Testis (tissue), 2 donors: ENCODE measurements at regions not wholly inside any gene's neighbourhood (a gene's known extent, or its start where the extent isn't known, plus 50 kb on each side); places are given as distances from the start of the nearest gene placed in this dataset.

Experiments
- POLR2A ChIP-seq: fragments of 450-650 bp; IDR thresholded peaks from one replicate; pipeline ENCODE4 v1.6.1; 2017; ENCODE audit warnings: antibody characterized with exemption, mild to moderate bottlenecking, moderate library complexity
- TF ChIP-seq, protein P1 (sequence below), 3 experiments: fragments of 450-650 bp in 2 of 3; fragments of 200-600 bp in 1 of 3; sonication (generic) in 1 of 3; IDR thresholded peaks; one replicate each; pipeline ENCODE4 v1.5.1; 2016 to 2019; ENCODE audit warnings: antibody characterized with exemption in 3 of 3, mild to moderate bottlenecking in 2 of 3, moderate library complexity in 1 of 3

DNA sequence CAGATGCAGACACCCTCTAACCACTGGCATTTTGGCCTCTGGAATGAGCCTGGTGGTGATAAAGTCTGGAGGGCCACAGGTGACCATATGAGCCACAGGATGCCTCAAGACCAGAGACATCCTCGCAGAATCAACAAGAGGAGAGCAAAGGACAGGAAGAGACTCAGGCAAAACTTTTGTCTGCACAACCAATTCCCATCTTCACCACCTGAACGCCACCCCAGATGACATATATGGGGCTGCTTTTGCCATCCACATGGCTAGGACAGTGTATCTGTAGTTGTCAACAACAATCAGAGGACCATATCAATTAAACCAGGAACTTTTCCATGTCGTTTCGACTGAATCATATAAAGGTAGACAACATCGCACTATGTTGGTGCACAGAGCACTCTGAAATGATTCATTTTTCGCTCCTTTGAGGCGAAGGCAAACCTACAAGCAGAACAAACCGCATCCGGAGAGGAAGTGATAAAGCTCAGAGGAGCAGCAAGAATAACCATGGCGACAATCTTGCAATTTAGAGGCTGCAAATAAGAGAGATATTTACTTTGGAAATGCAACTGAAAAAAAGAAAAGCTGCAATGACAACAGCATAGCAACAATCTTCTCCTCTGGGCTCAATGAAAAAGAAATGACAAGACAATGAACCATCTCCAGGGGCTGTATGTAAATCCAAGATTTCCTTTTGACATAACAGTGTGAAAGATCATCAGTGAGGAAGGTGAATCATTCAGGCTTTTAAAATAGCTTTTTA lies 204.5 kb downstream of the ARL4C start:
- TF ChIP-seq POLR2A, result no peak
- TF ChIP-seq, protein P1, sequence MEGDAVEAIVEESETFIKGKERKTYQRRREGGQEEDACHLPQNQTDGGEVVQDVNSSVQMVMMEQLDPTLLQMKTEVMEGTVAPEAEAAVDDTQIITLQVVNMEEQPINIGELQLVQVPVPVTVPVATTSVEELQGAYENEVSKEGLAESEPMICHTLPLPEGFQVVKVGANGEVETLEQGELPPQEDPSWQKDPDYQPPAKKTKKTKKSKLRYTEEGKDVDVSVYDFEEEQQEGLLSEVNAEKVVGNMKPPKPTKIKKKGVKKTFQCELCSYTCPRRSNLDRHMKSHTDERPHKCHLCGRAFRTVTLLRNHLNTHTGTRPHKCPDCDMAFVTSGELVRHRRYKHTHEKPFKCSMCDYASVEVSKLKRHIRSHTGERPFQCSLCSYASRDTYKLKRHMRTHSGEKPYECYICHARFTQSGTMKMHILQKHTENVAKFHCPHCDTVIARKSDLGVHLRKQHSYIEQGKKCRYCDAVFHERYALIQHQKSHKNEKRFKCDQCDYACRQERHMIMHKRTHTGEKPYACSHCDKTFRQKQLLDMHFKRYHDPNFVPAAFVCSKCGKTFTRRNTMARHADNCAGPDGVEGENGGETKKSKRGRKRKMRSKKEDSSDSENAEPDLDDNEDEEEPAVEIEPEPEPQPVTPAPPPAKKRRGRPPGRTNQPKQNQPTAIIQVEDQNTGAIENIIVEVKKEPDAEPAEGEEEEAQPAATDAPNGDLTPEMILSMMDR (IDR thresholded peaks at IDR 0.05), result no peak
